ENCODE measurements at regions not wholly inside any gene's neighbourhood (a gene's known extent, or its start where the extent isn't known, plus 50 kb on each side); places are given as distances from the start of the nearest gene placed in this dataset.

- TF ChIP-seq CTCF (IDR thresholded peaks at IDR 0.05), result no peak
- no peak for TF ChIP-seq POLR2A (IDR thresholded peaks at IDR 0.05)
These were observed 372.7 kb upstream of the PSMD7 start for GRCh38 chr16:73923951-73924350.
